Common myeloid progenitor, CD34-positive (primary cell): ENCODE measurements at regions not wholly inside any gene's neighbourhood (a gene's known extent, or its start where the extent isn't known, plus 50 kb on each side); places are given as distances from the start of the nearest gene placed in this dataset.

Source experiments
- CTCF ChIA-PET: fragments of 350-600 bp; sonication (Branson Sonifier 250); formaldehyde crosslinking; loops from one replicate; lab custom pipeline; 2021; ENCODE audit warnings: antibody characterized with exemption; lab: Charles Lee
- POLR2A ChIA-PET: fragments of 350-600 bp; sonication (Branson Sonifier 250); formaldehyde crosslinking; loops from one replicate; lab custom pipeline; 2021; ENCODE audit warnings: antibody characterized with exemption; lab: Charles Lee
- DNase-seq, 3 donors: peaks; one replicate each; pipeline versions ENCODE4 v3.0.0 to v3.0.0-alpha.2; 2013
- H3K27ac ChIP-seq, 2 experiments: 1 replicate in 1 of 2; 2 replicates in 1 of 2; pipeline ENCODE4 v1.7.0; 2013; ENCODE audit warnings: inconsistent platforms in 2 of 2, low read length in 2 of 2, mild to moderate bottlenecking in 2 of 2, low read depth in 1 of 2, moderate library complexity in 1 of 2; ENCODE audit not compliant: severe bottlenecking in 2 of 2, insufficient read depth in 1 of 2, poor library complexity in 1 of 2
- H3K27me3 ChIP-seq, 5 experiments: replicated peaks in 2 of 5; 1 replicate in 3 of 5; 2 replicates in 2 of 5; pipeline versions ENCODE4 v1.6.1 to v1.7.0; 2013; ENCODE audit warnings: low read length in 4 of 5, mild to moderate bottlenecking in 2 of 5, moderate library complexity in 2 of 5, inconsistent platforms in 1 of 5; ENCODE audit not compliant: insufficient read depth in 5 of 5, control insufficient read depth in 4 of 5
- H3K36me3 ChIP-seq, 4 experiments: 1 replicate in 2 of 4; 2 replicates in 2 of 4; pipeline versions ENCODE4 v1.6.1 to v1.7.0; 2013; ENCODE audit warnings: low read length in 3 of 4, control low read depth in 1 of 4, mild to moderate bottlenecking in 1 of 4; ENCODE audit not compliant: control insufficient read depth in 4 of 4, insufficient read depth in 4 of 4
- H3K4me1 ChIP-seq, 4 experiments: 1 replicate in 3 of 4; 2 replicates in 1 of 4; pipeline versions ENCODE4 v1.6.1 to v1.7.1; 2013; ENCODE audit warnings: low read length in 3 of 4, mild to moderate bottlenecking in 3 of 4, control low read depth in 1 of 4, inconsistent platforms in 1 of 4, moderate library complexity in 1 of 4; ENCODE audit not compliant: control insufficient read depth in 4 of 4, insufficient read depth in 4 of 4; ENCODE audit errors: control extremely low read depth in 1 of 4
- H3K4me3 ChIP-seq, 7 experiments: 1 replicate in 4 of 7; 2 replicates in 3 of 7; pipeline versions ENCODE4 v1.5.1 to v1.7.0; 2013; ENCODE audit warnings: mild to moderate bottlenecking in 7 of 7, low read length in 6 of 7, moderate library complexity in 6 of 7, inconsistent platforms in 2 of 7, low read depth in 2 of 7, control low read depth in 1 of 7; ENCODE audit not compliant: insufficient read depth in 4 of 7, control insufficient read depth in 1 of 7; ENCODE audit errors: extremely low read depth in 1 of 7
- H3K9me3 ChIP-seq, 5 experiments: 1 replicate in 4 of 5; 2 replicates in 1 of 5; pipeline versions ENCODE4 v1.6.1 to v1.7.1; 2013; ENCODE audit warnings: low read length in 4 of 5, mild to moderate bottlenecking in 2 of 5, inconsistent platforms in 1 of 5, low read depth in 1 of 5, moderate library complexity in 1 of 5; ENCODE audit not compliant: control insufficient read depth in 4 of 5, insufficient read depth in 2 of 5; ENCODE audit errors: control extremely low read depth in 1 of 5
- WGBS: methylation state at CpG from one replicate; pipeline ENCODE4 v1.1.5; 2013; ENCODE audit not compliant: insufficient coverage; 5-methylcytosine and 5-hydroxymethylcytosine counted together

GRCh38 chr7:24197852-24198251 is 86.1 kb upstream of the NPY start:
- CTCF ChIA-PET = no interaction called here
- DNase-seq = no peak
- 100% methylated on average over 1 of the region's 4 CpGs for WGBS
- no peak overlapping the region for H3K4me3 ChIP-seq
- H3K27me3 ChIP-seq = no peaks in the 10 kb centered on the region
- peaks cover 0 to 3% (median 0%) of the 10 kb centered on the region in 5 experiments for H3K9me3 ChIP-seq
- no peaks in the 10 kb centered on the region for H3K4me1 ChIP-seq
- POLR2A ChIA-PET = no interaction called here
- H3K36me3 ChIP-seq = no peaks in the 10 kb centered on the region
- H3K27ac ChIP-seq = no peak overlapping the region

GRCh38 chr7:24199978-24200377 is 84.0 kb upstream of the NPY start:
- DNase-seq = peak in 2 of 3 donors; percentile 2 to 4

GRCh38 chr7:24200407-24200966 is 83.5 kb upstream of the NPY start:
- Histone ChIP-seq H3K36me3 (no peaks in the 10 kb centered on the region), H3K4me1 (no peaks in the 10 kb centered on the region), H3K27me3 (no peaks in the 10 kb centered on the region), H3K27ac (no peak overlapping the region), H3K4me3 (no peak overlapping the region), H3K9me3 (no peaks in the 10 kb centered on the region)
- ChIA-PET CTCF (no interaction called here), POLR2A (interaction anchor here (0.6 kb wide), 1 partner anchor 9 kb away, joined by 3 read pairs; no protein-coding TSS in a partner anchor)
- DNase-seq = no peak
- WGBS = 89% methylated on average over 5 of the region's 9 CpGs

More at GRCh38 chr7:24199978-24200377, 84.0 kb upstream of the NPY start:
- H3K4me1 ChIP-seq = no peaks in the 10 kb centered on the region
- POLR2A ChIA-PET = no interaction called here
- H3K9me3 ChIP-seq = no peaks in the 10 kb centered on the region
- WGBS = no CpG with 5 or more reads among the region's 1 CpG
- no peak overlapping the region for H3K4me3 ChIP-seq
- no peaks in the 10 kb centered on the region for H3K27me3 ChIP-seq
- CTCF ChIA-PET = no interaction called here
- H3K27ac ChIP-seq = no peak overlapping the region
- no peaks in the 10 kb centered on the region for H3K36me3 ChIP-seq

GRCh38 chr7:24201226-24201625 is 82.8 kb upstream of the NPY start:
- DNase-seq = no peak
- Histone ChIP-seq H3K4me1 (no peaks in the 10 kb centered on the region), H3K4me3 (no peak overlapping the region), H3K36me3 (no peaks in the 10 kb centered on the region), H3K27me3 (no peaks in the 10 kb centered on the region), H3K27ac (no peak overlapping the region), H3K9me3 (no peaks in the 10 kb centered on the region)
- ChIA-PET POLR2A (interaction anchor here (0.6 kb wide), 1 partner anchor 9 kb away, joined by 3 read pairs; no protein-coding TSS in a partner anchor), CTCF (no interaction called here)
- WGBS = 82% methylated on average over 4 of the region's 4 CpGs

- Histone ChIP-seq H3K27ac (no peak overlapping the region), H3K36me3 (no peaks in the 10 kb centered on the region), H3K4me3 (no peak overlapping the region), H3K27me3 (peaks cover 0 to 14% (median 2%) of the 10 kb centered on the region in 5 experiments), H3K9me3 (no peaks in the 10 kb centered on the region), H3K4me1 (no peaks in the 10 kb centered on the region)
- ChIA-PET POLR2A (no interaction called here), CTCF (no interaction called here)
- WGBS = no CpG with 5 or more reads among the region's 2 CpGs
- DNase-seq = no peak
Measured at GRCh38 chr7:24212073-24212472, 71.9 kb upstream of the NPY start.

- H3K4me1 ChIP-seq = no peaks in the 10 kb centered on the region
- no peaks in the 10 kb centered on the region for H3K36me3 ChIP-seq
- ChIA-PET POLR2A (no interaction called here), CTCF (no interaction called here)
- H3K4me3 ChIP-seq = no peak overlapping the region
- H3K9me3 ChIP-seq = no peaks in the 10 kb centered on the region
- H3K27ac ChIP-seq = no peak overlapping the region
- WGBS = 65% methylated on average over 2 of the region's 2 CpGs
- DNase-seq = no peak
- peaks cover 0 to 22% (median 2%) of the 10 kb centered on the region in 5 experiments for H3K27me3 ChIP-seq
Measured at GRCh38 chr7:24213311-24213710, 70.7 kb upstream of the NPY start.

- WGBS = 100% methylated on average over 1 of the region's 4 CpGs
- H3K27ac ChIP-seq = no peak overlapping the region
- no peaks in the 10 kb centered on the region for H3K9me3 ChIP-seq
- peaks cover 0 to 27% (median 2%) of the 10 kb centered on the region in 5 experiments for H3K27me3 ChIP-seq
- CTCF ChIA-PET = no interaction called here
- H3K4me1 ChIP-seq = no peaks in the 10 kb centered on the region
- DNase-seq = no peak
- POLR2A ChIA-PET = no interaction called here
- H3K36me3 ChIP-seq = no peaks in the 10 kb centered on the region
- H3K4me3 ChIP-seq = no peak overlapping the region
Measured at GRCh38 chr7:24214670-24215069, 69.3 kb upstream of the NPY start.
